ENCODE measurements at regions not wholly inside any gene's neighbourhood (a gene's known extent, or its start where the extent isn't known, plus 50 kb on each side); places are given as distances from the start of the nearest gene placed in this dataset.

GRCh38 chr17:27974531-27975145 is 67.8 kb upstream of the NLK start:
- Histone ChIP-seq H3K4me2 (ENCODE audit: low read length) (no peak overlapping the region), H3K9me3 (replicated peaks; ENCODE audit: low read length) (no peaks in the 10 kb centered on the region), H3K4me1 (ENCODE audit: control insufficient read depth, insufficient read depth, low read length) (no peaks in the 10 kb centered on the region), H3K36me3 (ENCODE audit: insufficient read depth, low read length) (no peaks in the 10 kb centered on the region), H3K27me3 (ENCODE audit: control insufficient read depth, insufficient read depth, low read length) (peaks cover 2% of the 10 kb centered on the region), H3K4me3 (ENCODE audit: low read length) (no peak overlapping the region), H3K9ac (ENCODE audit: low read depth, low read length) (no peak overlapping the region)

- no peaks in the 10 kb centered on the region for H3K27me3 ChIP-seq (ENCODE audit: control insufficient read depth, insufficient read depth, low read length)
- no peak overlapping the region for H3K4me2 ChIP-seq (ENCODE audit: low read length)
- H3K4me1 ChIP-seq (ENCODE audit: control insufficient read depth, insufficient read depth, low read length), result peaks cover 5% of the 10 kb centered on the region
- H3K4me3 ChIP-seq (ENCODE audit: low read length), result no peak overlapping the region
- no peaks in the 10 kb centered on the region for H3K36me3 ChIP-seq (ENCODE audit: insufficient read depth, low read length)
- no peak overlapping the region for H3K9ac ChIP-seq (ENCODE audit: low read depth, low read length)
- no peaks in the 10 kb centered on the region for H3K9me3 ChIP-seq (replicated peaks; ENCODE audit: low read length)
These were observed 67.1 kb upstream of the NLK start for GRCh38 chr17:27975146-27976011.

GRCh38 chr17:27976331-27976730 is 66.1 kb upstream of the NLK start:
- Histone ChIP-seq H3K4me1 (ENCODE audit: control insufficient read depth, insufficient read depth, low read length) (peaks cover 5% of the 10 kb centered on the region), H3K9me3 (replicated peaks; ENCODE audit: low read length) (no peaks in the 10 kb centered on the region), H3K36me3 (ENCODE audit: insufficient read depth, low read length) (no peaks in the 10 kb centered on the region), H3K4me3 (ENCODE audit: low read length) (no peak overlapping the region), H3K4me2 (ENCODE audit: low read length) (no peak overlapping the region), H3K27me3 (ENCODE audit: control insufficient read depth, insufficient read depth, low read length) (no peaks in the 10 kb centered on the region), H3K9ac (ENCODE audit: low read depth, low read length) (no peak overlapping the region)

- Histone ChIP-seq H3K36me3 (ENCODE audit: insufficient read depth, low read length) (no peaks in the 10 kb centered on the region), H3K4me1 (ENCODE audit: control insufficient read depth, insufficient read depth, low read length) (peaks cover 5% of the 10 kb centered on the region), H3K4me3 (ENCODE audit: low read length) (no peak overlapping the region), H3K9ac (ENCODE audit: low read depth, low read length) (no peak overlapping the region), H3K9me3 (replicated peaks; ENCODE audit: low read length) (no peaks in the 10 kb centered on the region), H3K4me2 (ENCODE audit: low read length) (no peak overlapping the region), H3K27me3 (ENCODE audit: control insufficient read depth, insufficient read depth, low read length) (no peaks in the 10 kb centered on the region)
These were observed 64.5 kb upstream of the NLK start for GRCh38 chr17:27977751-27978688.

- Histone ChIP-seq H3K9ac (ENCODE audit: low read depth, low read length) (no peak overlapping the region), H3K27me3 (ENCODE audit: control insufficient read depth, insufficient read depth, low read length) (no peaks in the 10 kb centered on the region), H3K9me3 (replicated peaks; ENCODE audit: low read length) (no peaks in the 10 kb centered on the region), H3K4me3 (ENCODE audit: low read length) (no peak overlapping the region), H3K36me3 (ENCODE audit: insufficient read depth, low read length) (no peaks in the 10 kb centered on the region), H3K4me1 (ENCODE audit: control insufficient read depth, insufficient read depth, low read length) (peaks cover 5% of the 10 kb centered on the region), H3K4me2 (ENCODE audit: low read length) (no peak overlapping the region)
These were observed 63.7 kb upstream of the NLK start for GRCh38 chr17:27978689-27979175.

- Histone ChIP-seq H3K4me2 (ENCODE audit: low read length) (no peak overlapping the region), H3K4me3 (ENCODE audit: low read length) (no peak overlapping the region), H3K9ac (ENCODE audit: low read depth, low read length) (no peak overlapping the region), H3K4me1 (ENCODE audit: control insufficient read depth, insufficient read depth, low read length) (peaks cover 5% of the 10 kb centered on the region), H3K36me3 (ENCODE audit: insufficient read depth, low read length) (no peaks in the 10 kb centered on the region), H3K9me3 (replicated peaks; ENCODE audit: low read length) (no peaks in the 10 kb centered on the region), H3K27me3 (ENCODE audit: control insufficient read depth, insufficient read depth, low read length) (no peaks in the 10 kb centered on the region)
These were observed 62.4 kb upstream of the NLK start for GRCh38 chr17:27980043-27980442.

- Histone ChIP-seq H3K4me3 (ENCODE audit: low read length) (no peak overlapping the region), H3K4me1 (ENCODE audit: control insufficient read depth, insufficient read depth, low read length) (peaks cover 5% of the 10 kb centered on the region), H3K4me2 (ENCODE audit: low read length) (no peak overlapping the region), H3K9me3 (replicated peaks; ENCODE audit: low read length) (no peaks in the 10 kb centered on the region), H3K36me3 (ENCODE audit: insufficient read depth, low read length) (no peaks in the 10 kb centered on the region), H3K27me3 (ENCODE audit: control insufficient read depth, insufficient read depth, low read length) (no peaks in the 10 kb centered on the region), H3K9ac (ENCODE audit: low read depth, low read length) (no peak overlapping the region)
These were observed 60.5 kb upstream of the NLK start for GRCh38 chr17:27981978-27982377.

GRCh38 chr17:27982688-27983087 is 59.8 kb upstream of the NLK start:
- Histone ChIP-seq H3K27me3 (ENCODE audit: control insufficient read depth, insufficient read depth, low read length) (no peaks in the 10 kb centered on the region), H3K9ac (ENCODE audit: low read depth, low read length) (no peak overlapping the region), H3K4me2 (ENCODE audit: low read length) (no peak overlapping the region), H3K36me3 (ENCODE audit: insufficient read depth, low read length) (no peaks in the 10 kb centered on the region), H3K4me3 (ENCODE audit: low read length) (no peak overlapping the region), H3K9me3 (replicated peaks; ENCODE audit: low read length) (no peaks in the 10 kb centered on the region), H3K4me1 (ENCODE audit: control insufficient read depth, insufficient read depth, low read length) (peaks cover 5% of the 10 kb centered on the region)

- H3K4me3 ChIP-seq (ENCODE audit: low read length), result no peak overlapping the region
- H3K4me1 ChIP-seq (ENCODE audit: control insufficient read depth, insufficient read depth, low read length), result peaks cover 5% of the 10 kb centered on the region
- H3K9me3 ChIP-seq (replicated peaks; ENCODE audit: low read length), result no peaks in the 10 kb centered on the region
- no peak overlapping the region for H3K9ac ChIP-seq (ENCODE audit: low read depth, low read length)
- no peak overlapping the region for H3K4me2 ChIP-seq (ENCODE audit: low read length)
- H3K36me3 ChIP-seq (ENCODE audit: insufficient read depth, low read length), result no peaks in the 10 kb centered on the region
- H3K27me3 ChIP-seq (ENCODE audit: control insufficient read depth, insufficient read depth, low read length), result no peaks in the 10 kb centered on the region
These were observed 58.6 kb upstream of the NLK start for GRCh38 chr17:27983853-27984252.

GRCh38 chr17:27984404-27984803 is 58.1 kb upstream of the NLK start:
- H3K9ac ChIP-seq (ENCODE audit: low read depth, low read length), result no peak overlapping the region
- no peak overlapping the region for H3K4me3 ChIP-seq (ENCODE audit: low read length)
- H3K4me1 ChIP-seq (ENCODE audit: control insufficient read depth, insufficient read depth, low read length), result peaks cover 5% of the 10 kb centered on the region
- no peak overlapping the region for H3K4me2 ChIP-seq (ENCODE audit: low read length)
- no peaks in the 10 kb centered on the region for H3K9me3 ChIP-seq (replicated peaks; ENCODE audit: low read length)
- H3K36me3 ChIP-seq (ENCODE audit: insufficient read depth, low read length), result no peaks in the 10 kb centered on the region
- H3K27me3 ChIP-seq (ENCODE audit: control insufficient read depth, insufficient read depth, low read length), result no peaks in the 10 kb centered on the region

- Histone ChIP-seq H3K9me3 (replicated peaks; ENCODE audit: low read length) (no peaks in the 10 kb centered on the region), H3K4me1 (ENCODE audit: control insufficient read depth, insufficient read depth, low read length) (peaks cover 5% of the 10 kb centered on the region), H3K36me3 (ENCODE audit: insufficient read depth, low read length) (no peaks in the 10 kb centered on the region), H3K27me3 (ENCODE audit: control insufficient read depth, insufficient read depth, low read length) (no peaks in the 10 kb centered on the region), H3K4me3 (ENCODE audit: low read length) (no peak overlapping the region), H3K4me2 (ENCODE audit: low read length) (no peak overlapping the region), H3K9ac (ENCODE audit: low read depth, low read length) (no peak overlapping the region)
These were observed 57.7 kb upstream of the NLK start for GRCh38 chr17:27984816-27985215.

Measured in skeletal muscle satellite cell (primary cell).